GM19351 (cell line): ENCODE measurements at regions not wholly inside any gene's neighbourhood (a gene's known extent, or its start where the extent isn't known, plus 50 kb on each side); places are given as distances from the start of the nearest gene placed in this dataset.

ENCODE experiments used
- ATAC-seq: cut with Tn5 transposase; IDR thresholded peaks from one replicate; pipeline ENCODE4 v1.9.1; 2021; ENCODE audit warnings: mild to moderate bottlenecking, moderate library complexity; ENCODE audit not compliant: unreplicated experiment

DNA sequence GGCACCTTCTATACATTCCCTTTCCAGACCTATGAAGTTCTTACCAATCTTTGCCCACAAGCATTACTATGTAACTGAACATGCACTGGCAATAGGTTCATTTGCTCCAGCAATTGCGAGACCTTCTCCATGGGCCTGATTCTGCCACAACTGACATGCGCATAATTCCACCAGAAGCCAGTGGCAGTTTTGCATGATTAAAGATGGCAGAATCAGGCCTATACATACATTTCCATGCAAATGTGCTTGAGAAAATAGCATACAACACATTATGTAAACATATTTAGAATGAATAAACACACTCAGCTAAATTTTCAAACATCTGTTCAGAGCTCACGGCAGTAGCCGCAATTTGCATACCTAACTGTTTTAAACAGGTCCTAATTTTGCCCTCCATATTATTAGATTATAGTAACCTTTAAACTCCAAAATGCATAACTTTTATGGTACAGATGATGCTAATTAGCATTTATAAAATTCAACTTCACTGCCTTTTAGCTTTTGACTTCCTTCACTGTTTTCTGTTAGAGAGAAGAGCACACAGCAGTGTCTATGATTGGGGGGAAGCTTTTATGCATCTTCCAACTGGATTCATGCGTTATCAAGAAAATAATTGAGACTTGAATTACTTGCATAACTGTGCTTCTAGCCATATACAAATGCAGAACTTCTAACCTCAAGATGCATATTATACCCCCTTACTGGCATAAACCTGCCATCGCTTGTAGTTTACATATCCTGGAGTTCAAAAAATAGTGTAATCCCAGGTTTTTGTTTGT, 155.3 kb upstream of the CDH19 start:
- ATAC-seq = no peak

DNA sequence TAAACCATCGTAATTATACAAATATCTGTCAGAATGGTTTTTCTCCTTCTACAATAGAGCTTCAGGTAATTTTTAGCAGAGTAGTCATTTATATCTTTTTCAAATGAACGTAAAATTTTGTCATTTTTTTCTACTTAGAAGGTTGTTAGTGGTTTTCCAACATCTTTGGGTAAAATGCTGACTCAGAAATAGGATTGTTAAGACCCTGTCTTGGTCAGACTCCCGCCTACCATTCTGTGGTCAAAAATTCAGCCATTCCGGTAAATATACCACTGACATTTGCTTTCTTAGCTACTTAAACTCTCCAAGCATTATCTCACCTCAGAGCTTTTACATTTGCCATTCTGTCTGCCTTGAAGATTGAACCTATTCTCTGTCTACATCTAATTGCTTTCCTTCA, 154.1 kb upstream of the CDH19 start:
- ATAC-seq = no peak

DNA sequence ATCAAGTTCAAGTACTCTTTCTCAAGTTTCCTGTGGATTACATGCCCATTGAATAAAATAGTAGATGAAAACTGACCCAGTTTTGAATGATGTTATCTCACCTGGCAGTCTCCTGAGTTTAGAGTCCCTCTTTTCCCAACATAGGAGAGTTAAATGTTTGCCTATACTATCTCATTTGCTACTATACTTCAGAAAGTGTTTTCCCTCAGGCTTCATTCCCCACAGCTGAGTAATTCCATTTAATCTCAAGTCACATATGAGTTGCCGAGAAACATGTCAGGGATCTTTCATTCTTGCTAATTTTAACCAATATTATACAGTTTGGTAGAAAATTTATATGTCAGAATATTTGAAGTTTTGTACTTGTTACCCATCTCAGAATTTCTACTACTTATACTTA, 150.4 kb upstream of the CDH19 start:
- ATAC-seq = no peak

DNA sequence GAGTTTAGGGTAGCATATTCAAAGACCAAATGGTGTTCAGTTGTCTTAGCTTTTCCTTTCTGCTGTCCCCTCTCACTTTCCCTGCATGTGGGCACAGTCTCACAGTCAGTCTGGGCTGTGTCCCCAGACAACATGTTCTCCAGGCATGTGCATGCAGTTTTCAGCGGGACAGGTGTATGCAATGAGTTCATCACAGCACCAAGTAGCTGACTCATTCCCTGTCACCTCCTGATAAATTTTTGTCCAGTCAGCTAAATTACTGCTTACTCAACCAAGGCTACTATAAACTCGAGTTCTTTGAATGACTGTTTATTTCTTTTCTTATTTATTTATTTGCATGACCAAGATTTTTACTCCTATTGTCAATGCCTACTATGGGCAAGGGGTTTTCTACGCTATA, 148.8 kb upstream of the CDH19 start:
- no peak for ATAC-seq

DNA sequence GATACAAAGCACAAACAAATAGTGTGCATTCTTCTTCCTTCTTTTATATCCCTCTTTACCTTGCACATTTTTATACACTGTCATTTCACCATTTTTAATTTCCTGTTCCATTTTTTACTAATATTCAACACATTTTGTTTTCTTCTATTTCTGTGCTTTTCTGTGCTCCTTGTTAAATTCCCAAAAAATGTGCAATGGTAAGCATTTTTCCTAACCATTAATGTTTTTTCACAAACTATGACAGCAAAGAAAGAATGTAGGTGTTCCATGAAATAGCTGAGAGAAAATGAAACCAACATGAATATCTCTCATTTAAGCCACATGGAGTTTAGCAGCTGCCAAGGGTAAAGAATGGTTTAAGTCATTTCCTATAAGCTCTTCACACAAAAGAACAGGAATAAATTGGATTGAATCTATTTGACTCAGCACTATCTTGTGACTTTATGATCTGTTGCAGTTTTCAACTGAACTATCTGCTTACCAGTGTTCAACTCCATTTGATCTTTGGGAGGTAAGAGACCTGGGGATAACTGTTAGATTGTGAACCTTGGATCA, 145.7 kb upstream of the CDH19 start:
- ATAC-seq = no peak

DNA sequence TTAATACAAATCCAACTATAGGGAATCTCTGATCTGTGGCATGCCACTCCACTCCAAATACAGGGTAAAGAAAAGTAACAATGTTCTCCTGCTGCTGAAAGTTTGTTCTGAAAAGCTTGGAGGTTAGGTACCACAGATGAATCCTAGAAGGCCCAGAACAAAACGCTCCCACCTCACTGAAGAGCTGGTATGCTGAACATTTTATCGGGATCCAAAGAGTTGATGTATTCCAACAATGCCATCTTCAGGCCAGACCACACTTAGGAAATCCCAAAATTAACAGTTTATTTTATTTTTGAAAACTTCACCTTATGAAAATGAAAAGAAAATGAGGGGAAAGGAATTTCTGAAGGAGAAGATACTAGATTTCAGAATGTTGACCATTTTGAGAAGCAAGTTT, 145.1 kb upstream of the CDH19 start:
- ATAC-seq = no peak

DNA sequence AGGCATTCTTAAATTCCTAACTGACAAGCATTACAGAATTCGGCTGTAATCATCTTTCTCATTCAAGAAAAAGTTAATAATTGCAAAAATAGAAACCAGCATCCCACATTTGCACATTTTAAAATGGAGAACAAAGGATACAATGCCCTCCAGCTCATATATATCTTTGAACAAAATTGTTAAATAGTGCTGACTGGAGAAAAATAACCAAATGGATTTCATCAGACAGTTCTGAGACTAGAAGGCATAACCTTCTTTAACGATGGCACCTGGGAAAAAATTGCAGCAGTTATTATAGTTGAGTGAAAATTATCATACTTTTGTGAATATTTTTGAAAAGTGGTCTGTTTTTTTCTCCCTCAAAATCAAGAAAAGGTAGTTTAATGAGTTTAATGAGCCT, 138.9 kb upstream of the CDH19 start:
- ATAC-seq = no peak

DNA sequence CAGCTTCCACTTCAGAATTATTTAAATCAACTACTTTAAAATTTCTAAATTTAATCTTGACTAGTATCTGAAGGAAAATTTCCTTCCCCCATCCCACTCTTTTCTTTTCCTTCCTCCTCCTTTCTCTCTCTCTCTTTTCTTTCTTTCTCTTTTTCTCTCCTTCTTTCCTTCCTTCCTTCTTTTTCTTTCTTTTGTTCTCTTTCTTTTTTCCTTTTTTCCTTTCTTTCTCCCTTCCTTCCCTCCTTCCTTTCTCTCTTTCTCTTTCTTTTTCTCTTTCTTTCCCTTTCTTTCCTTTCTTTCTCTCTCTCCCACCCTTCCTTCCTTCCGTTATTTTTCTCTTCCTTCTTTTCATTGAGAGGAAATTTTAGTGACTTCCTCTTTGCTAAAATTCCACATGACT, 132.0 kb upstream of the CDH19 start:
- no peak for ATAC-seq

DNA sequence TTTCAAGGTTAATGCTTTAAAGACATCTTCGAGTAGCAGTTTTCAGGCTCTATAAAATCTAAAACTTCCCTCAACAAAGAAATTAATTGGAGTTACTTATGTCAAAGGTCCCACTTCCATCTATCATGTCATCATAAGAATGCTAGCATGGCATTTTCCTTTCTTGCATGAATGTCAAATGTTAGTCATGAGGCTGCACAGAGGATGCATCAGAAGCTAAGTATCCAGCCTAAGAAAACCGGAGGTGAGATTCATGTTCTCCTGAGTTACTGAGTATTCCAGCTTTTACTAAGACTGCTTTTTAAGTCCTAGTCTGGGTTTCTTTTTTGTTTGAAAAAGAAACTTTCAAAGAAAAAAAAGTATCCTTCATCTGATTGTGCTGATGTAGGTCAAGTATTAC, 130.6 kb upstream of the CDH19 start:
- no peak for ATAC-seq

DNA sequence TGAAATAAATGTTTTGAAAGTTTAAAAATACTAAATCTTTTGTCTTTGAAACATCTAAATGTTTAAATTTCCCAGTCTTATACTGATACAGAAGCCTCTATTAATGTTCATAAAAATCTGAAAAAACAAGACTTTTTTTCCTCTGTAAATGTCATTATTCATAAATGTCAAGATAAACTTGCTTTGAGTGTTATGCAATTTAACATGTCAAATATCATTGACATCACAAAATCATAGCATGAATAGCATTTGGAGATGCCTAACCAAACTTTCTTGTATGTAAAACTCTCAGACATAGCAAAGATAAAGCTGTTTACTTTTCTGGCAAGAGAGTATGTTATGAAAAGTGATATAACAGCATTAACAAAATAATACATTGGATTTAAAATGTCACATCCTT, 128.0 kb upstream of the CDH19 start:
- no peak for ATAC-seq

DNA sequence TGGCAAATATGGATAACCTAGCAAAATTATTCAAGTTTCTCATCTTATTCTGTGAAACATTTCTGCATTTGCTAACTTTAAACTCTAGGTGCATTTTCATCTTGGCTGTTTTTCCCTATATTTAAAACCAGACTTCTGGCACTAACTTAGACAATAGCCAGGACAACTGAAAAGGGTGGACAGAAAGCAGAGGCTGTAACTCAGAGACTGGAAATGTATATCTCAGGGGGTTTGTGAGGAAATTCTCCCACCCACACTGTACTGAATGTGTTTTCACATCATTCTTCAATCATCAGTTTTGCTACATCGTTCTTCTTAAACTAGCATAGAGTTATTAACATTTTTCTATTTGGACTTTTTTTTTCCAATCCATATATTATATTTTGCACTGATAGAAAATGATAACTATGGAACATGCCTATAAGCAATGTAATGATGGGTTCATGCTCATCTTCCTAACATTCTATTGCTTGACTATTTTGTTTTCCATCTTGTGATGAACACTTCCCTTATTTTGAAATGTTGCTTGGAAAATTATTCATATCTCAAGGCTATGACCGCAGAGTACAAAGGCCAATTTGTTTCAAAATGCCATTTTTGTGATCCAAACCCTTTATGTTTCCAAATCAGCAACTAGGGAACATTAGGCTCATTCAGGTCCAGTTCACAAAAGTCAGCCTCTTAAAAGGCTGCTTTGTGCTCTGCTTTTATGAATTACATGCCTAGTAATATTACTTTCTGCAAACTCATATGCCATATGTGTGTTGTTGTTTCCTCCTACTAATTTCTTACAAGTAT, 125.8 kb upstream of the CDH19 start:
- ATAC-seq = no peak

DNA sequence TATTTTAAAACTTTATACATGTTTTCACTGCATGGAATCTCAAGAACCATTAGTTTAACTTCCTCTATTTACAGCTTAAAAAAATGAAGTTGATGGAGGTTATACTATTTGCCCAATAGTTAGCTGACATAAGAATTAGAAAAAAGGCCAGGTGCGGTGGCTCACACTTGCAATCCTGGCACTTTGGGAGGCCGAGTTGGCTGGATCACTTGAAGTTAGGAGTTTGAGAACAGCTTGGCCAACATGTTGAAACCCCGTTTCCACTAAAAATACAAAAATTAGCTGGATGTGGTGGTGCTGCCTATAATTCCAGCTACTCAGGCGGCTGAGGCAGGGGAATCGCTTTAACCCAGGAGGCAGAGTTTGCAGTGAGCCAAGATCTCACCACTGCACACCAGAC, 125.1 kb upstream of the CDH19 start:
- ATAC-seq = no peak

DNA sequence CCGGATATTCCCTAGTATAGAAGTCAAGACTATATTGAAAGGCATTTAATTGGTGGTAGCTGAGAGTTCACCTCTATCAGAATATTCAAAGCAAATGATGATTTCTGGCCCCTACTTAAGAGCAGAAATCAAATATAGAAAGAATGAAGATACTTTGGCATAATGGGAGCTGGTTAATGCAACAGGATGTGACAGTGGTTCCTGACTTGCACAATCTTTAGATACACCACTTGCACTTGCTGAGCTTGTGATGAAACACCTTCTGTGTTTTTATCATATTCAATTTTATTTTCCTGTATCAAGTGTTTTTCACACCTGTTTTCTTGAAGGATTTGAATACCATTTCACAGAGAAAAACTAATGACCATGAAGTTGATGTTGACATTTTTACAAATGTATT, 124.1 kb upstream of the CDH19 start:
- no peak for ATAC-seq

DNA sequence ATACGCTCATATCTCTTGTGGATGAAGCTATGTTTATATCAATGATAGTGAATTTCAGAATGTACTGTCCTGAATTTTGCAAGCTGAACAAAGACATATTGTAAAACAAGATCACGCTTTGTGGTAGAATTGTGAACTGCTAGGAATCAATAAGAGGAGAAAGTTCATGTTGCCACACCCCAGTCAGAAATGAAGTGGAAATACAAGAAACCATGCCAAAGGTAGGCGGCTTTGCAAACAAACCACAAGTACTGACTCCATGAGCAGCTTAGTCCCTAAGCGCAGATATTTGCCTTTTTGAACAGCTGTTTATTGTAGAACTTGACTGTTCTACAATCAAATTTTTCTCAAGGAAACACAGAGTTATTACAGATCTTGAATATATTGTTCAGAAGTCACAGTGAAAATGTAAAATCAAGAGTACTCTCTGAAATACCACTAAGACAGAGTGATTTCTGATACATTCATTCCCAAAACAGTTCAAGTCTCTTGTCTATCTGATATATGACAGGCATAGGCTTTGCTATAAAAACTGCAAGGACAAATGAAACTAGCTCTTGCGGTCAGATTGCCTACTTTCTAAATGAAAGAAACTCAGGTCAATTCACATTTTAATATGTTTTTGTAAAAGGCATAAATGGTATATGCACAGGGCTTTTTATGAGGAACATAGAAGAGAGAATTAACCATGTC, 120.9 kb upstream of the CDH19 start:
- no peak for ATAC-seq

DNA sequence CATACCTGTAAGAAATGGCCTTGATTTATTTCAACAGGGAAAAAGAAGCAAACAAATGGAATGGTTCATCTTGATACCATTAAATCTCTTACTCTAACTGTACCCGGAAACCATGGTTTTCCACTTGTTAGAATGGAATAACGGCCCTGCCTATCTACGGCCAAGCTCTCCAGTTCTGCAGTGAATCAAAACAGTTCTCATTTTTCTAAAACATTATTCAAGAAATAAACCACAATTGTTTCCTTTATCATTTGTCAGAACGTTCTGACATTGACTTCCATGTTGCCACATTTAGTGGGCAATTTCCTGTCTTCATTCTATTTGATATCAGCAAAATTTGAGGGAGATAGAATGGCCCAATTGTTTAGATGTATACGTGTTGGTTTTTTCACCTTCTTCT, 118.8 kb upstream of the CDH19 start:
- ATAC-seq = no peak

DNA sequence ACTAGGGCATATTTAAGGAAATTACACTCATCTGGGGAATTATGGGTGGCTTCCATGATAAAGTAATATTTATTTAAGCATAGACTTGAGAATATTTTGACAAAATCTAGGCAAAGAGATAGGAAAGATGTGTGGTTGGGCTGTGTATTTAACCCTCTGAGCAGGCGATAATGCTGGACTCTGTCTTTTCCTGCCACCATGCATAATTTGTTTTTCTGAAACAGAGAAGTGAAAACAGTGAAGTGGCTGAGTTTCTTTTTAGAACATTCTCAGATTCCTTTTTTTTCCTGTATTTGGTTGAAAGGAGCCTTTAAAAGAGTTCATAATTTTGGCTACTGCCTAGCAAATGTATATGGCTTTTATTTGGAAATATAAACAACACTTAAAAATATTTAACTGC, 104.8 kb upstream of the CDH19 start:
- no peak for ATAC-seq

DNA sequence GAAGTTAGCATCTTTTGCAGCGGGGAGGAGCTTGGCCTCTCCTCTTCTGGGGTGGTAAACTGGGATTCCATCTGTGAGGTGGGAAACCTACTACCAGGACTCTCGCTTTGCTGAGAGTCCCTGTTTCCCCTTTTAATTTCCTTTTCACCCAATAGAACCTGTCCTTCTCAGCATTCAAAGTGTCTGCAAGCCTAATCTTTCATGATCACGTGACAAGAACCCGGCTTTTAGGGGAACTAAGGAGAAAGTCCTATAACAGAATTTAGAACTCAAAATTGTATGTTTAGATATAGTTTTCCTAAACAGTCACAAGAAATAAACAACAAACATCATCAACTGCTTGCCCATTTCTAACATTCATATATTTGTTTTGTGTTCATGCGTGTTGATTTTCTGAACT, 103.6 kb upstream of the CDH19 start:
- no peak for ATAC-seq

DNA sequence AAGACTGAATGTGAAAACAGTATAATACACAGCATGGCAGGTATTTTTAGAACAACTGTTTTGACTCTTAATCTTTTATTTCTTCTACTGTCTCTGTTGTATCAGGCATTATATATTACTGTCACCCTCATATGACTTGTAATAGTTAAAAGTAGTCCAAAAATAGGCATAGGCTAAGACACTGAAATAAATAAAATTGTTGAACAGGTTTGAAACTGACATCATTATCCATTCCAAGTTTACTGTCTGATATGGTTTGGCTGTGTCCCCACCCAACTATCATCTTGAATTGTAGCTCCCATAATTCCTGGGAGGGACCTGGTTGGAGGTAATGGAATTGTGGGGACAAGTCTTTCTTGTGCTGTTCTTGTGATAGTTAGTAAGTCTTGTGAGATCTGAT, 91.4 kb upstream of the CDH19 start:
- no peak for ATAC-seq

DNA sequence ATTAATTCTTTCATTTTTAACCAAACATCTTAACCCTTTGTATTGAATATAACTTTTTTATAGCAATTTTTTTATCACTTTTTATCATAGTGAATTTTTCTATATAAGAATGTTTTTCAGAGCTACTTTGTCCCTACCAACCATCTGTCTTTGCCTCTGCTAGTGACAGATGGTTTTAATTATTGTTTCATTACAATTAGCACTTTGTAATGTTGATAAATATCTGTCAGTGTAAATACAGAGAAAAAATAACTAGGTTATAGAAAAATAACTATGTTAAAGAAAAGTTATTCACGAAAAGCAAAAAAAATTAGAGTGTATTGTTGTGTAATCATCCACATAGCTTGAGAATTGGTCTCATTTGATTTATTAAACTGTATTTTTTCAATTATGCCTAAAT, 91.0 kb upstream of the CDH19 start:
- ATAC-seq = no peak

DNA sequence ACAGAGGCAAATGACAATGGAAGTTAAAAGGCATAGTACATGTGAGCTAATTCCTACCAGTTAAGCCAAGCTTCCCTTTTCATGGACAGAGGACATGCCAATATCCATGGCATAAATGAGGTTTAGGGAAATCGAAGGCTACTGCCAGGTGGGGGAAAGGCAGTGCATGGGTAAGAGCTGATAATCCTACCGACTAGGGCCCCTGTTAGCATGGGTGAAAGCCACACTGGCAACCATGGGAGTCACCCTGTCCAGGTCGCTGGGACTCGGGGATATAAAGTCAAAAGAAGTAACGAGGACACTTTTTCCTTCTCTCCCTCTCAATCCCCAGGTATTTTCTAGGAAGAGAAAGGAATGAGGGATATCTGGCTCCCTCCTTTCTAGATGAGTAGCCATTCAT, 83.7 kb upstream of the CDH19 start:
- ATAC-seq = no peak

DNA sequence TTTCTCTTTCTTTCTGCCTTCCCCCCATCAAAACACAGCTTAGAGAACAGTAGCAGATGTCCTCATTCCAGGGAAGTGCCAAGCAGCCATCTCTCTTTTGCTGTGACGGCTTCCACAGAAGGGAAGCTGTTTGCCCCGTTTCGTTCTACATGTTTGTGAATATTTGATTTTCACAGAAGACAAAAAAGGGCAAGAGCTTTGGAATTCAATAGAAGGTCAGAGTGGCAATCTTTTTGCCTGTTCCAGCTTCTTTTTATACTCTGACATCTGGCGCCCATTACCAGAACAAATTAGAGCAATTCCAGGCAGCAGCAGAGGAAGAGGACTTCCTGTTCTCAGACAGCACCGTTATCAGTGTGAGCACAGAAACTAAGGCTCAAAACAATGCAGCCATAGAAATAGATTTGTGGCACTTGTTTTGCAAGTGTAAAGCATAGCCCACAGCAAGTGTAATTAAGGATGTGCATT, 79.0 kb upstream of the CDH19 start:
- no peak for ATAC-seq

DNA sequence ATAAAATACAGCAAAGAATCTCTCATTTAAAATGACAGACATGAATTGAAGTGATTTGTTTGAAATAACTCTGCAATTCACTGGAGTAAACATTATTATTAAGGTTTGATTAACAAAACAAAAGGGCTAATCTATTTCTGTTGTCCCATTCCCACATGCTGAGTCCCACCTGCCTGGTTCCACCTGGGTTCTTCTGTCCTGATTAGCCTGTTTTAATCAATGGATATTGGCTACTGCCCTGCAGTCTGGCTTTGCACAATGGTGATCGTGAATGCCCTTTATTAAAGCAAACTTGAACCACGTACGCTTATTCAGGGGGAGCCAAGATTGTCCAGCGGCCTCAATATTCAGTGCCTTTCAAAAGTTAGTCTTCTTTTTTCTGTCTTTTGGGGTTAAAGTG, 72.8 kb upstream of the CDH19 start:
- ATAC-seq = no peak
